MCF 10A (cell line): ENCODE measurements at regions not wholly inside any gene's neighbourhood (a gene's known extent, or its start where the extent isn't known, plus 50 kb on each side); places are given as distances from the start of the nearest gene placed in this dataset.

ENCODE experiments used
- BruUV-seq: library from RNA; stranded (reverse); fragments of 400-500 nt; replicated peaks from 2 replicates; lab custom pipeline; 2021; lab: Mats Ljungman, UMichigan
- CTCF ChIA-PET: fragments of 300-600 bp; sonication (Branson Sonifier 250); formaldehyde crosslinking; extraction: SDS; loops from one replicate; lab custom pipeline; 2021; ENCODE audit warnings: antibody characterized with exemption, inconsistent platforms; lab: Yijun Ruan, JAX
- POLR2A ChIA-PET: fragments of 300-600, 350-650 bp; sonication (Branson Sonifier 250); formaldehyde crosslinking; extraction: SDS; loops from one replicate; lab custom pipeline; 2020; ENCODE audit warnings: antibody characterized with exemption, inconsistent platforms; lab: Yijun Ruan, JAX
- DNase-seq: peaks from one replicate; pipeline ENCODE4 v3.0.0-alpha.2; 2018; ENCODE audit not compliant: unreplicated experiment
- H3K27ac Mint-ChIP-seq: one replicate; pipeline ENCODE4 v1.8.0; 2022; ENCODE audit warnings: mild to moderate bottlenecking, low read depth, mixed read lengths; ENCODE audit not compliant: unreplicated experiment
- H3K27me3 Mint-ChIP-seq: one replicate; pipeline ENCODE4 v1.8.0; 2022; ENCODE audit warnings: mixed read lengths; ENCODE audit not compliant: insufficient read depth, unreplicated experiment
- H3K36me3 Mint-ChIP-seq: one replicate; pipeline ENCODE4 v1.8.0; 2022; ENCODE audit warnings: mild to moderate bottlenecking, moderate library complexity, mixed read lengths; ENCODE audit not compliant: insufficient read depth, unreplicated experiment
- H3K4me1 Mint-ChIP-seq: one replicate; pipeline ENCODE4 v1.8.0; 2022; ENCODE audit warnings: mixed read lengths; ENCODE audit not compliant: insufficient read depth, unreplicated experiment
- H3K4me3 Mint-ChIP-seq: one replicate; pipeline ENCODE4 v1.8.0; 2022; ENCODE audit warnings: mild to moderate bottlenecking, moderate library complexity, mixed read lengths; ENCODE audit not compliant: unreplicated experiment
- H3K9me3 Mint-ChIP-seq: one replicate; pipeline ENCODE4 v1.8.0; 2022; ENCODE audit warnings: mixed read lengths; ENCODE audit not compliant: unreplicated experiment
- intact Hi-C: fragments of 100-400 bp; cut with micrococcal nuclease; formaldehyde crosslinking; loops from 2 replicates; pipeline ENCODE4 v1.14.1; 2022
- TF ChIP-seq, protein P1 (sequence below): fragments of 200-600 bp; IDR thresholded peaks from one replicate; pipeline ENCODE4 v1.8.0; 2022; ENCODE audit warnings: antibody characterized with exemption, mild to moderate bottlenecking; ENCODE audit not compliant: unreplicated experiment

DNA sequence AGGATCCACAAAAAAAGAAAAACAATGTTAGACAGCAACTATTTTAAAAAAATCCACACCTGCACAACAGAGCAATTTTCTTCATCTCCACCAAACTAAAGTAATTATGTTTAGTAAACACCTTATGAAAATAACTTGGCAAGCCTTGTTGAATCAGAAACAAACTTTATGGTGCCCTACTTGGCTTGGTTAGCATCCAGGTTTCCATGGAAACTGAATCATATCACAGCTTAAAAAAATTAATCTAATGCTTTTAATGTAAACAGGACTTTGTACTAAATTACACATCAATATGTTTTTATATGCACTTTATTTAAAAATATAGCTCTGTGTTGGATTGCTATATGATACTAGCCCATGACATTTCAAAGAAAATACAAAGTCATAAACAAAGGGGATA is 1882.4 kb downstream of the SUCLG1 start:
- ChIA-PET POLR2A (no interaction called here), CTCF (interaction anchor here (0.6 kb wide), 1 partner anchor 43 kb away, joined by 3 read pairs; no protein-coding TSS in a partner anchor)
- Mint-ChIP-seq H3K4me1 (no peaks in the 10 kb centered on the region), H3K4me3 (no peak overlapping the region), H3K27ac (no peak overlapping the region), H3K9me3 (no peaks in the 10 kb centered on the region), H3K27me3 (no peaks in the 10 kb centered on the region), H3K36me3 (no peaks in the 10 kb centered on the region)
- TF ChIP-seq, protein P1, sequence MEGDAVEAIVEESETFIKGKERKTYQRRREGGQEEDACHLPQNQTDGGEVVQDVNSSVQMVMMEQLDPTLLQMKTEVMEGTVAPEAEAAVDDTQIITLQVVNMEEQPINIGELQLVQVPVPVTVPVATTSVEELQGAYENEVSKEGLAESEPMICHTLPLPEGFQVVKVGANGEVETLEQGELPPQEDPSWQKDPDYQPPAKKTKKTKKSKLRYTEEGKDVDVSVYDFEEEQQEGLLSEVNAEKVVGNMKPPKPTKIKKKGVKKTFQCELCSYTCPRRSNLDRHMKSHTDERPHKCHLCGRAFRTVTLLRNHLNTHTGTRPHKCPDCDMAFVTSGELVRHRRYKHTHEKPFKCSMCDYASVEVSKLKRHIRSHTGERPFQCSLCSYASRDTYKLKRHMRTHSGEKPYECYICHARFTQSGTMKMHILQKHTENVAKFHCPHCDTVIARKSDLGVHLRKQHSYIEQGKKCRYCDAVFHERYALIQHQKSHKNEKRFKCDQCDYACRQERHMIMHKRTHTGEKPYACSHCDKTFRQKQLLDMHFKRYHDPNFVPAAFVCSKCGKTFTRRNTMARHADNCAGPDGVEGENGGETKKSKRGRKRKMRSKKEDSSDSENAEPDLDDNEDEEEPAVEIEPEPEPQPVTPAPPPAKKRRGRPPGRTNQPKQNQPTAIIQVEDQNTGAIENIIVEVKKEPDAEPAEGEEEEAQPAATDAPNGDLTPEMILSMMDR, result no peak
- intact Hi-C loops, result no loop called here
- DNase-seq, result no peak
- BruUV-seq, result no TSS peak

DNA sequence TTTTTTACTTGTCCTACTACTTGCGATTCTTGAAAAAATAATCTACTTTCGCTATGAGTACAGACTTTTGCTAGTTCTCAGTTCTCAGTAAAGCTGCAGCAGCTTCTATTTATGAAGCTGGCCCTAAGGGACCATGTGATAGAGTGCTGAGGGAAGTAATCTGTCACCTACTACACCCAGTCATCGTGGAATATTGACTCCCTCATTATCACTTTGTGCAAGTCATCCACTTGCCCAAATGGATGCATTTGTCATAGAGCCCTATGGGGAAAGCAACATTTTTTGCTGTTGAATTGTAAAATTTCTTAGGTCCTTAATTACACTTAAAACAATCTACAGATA is 1919.8 kb downstream of the SUCLG1 start:
- Mint-ChIP-seq H3K27me3 (no peaks in the 10 kb centered on the region), H3K4me1 (no peaks in the 10 kb centered on the region), H3K9me3 (peaks cover 7% of the 10 kb centered on the region), H3K27ac (no peak overlapping the region), H3K4me3 (no peak overlapping the region), H3K36me3 (no peaks in the 10 kb centered on the region)
- CTCF ChIA-PET, result no interaction called here
- TF ChIP-seq, protein P1, result no peak
- DNase-seq, result no peak
- BruUV-seq, result no TSS peak
- intact Hi-C loops, result no loop called here
- POLR2A ChIA-PET, result interaction anchor here (0.7 kb wide), 1 partner anchor 22 kb away, joined by 3 read pairs; no protein-coding TSS in a partner anchor

- ChIA-PET CTCF (no interaction called here), POLR2A (interaction anchor here (0.7 kb wide), 1 partner anchor 23 kb away, joined by 3 read pairs; no protein-coding TSS in a partner anchor)
- TF ChIP-seq, protein P1, result no peak
- H3K4me1 Mint-ChIP-seq, result no peaks in the 10 kb centered on the region
- H3K36me3 Mint-ChIP-seq, result no peaks in the 10 kb centered on the region
- H3K27me3 Mint-ChIP-seq, result no peaks in the 10 kb centered on the region
- H3K27ac Mint-ChIP-seq, result no peak overlapping the region
- H3K4me3 Mint-ChIP-seq, result no peak overlapping the region
- intact Hi-C loops, result no loop called here
- no peak for DNase-seq
- peaks cover 7% of the 10 kb centered on the region for H3K9me3 Mint-ChIP-seq
- no TSS peak for BruUV-seq
Observed at GRCh38 chr2:82538590-82539279, 1920.3 kb downstream of the SUCLG1 start.

GRCh38 chr2:82528288-82528687 is 1930.8 kb downstream of the SUCLG1 start:
- intact Hi-C loops, result no loop called here

More at GRCh38 chr2:82528288-82528687, 1930.8 kb downstream of the SUCLG1 start:
- no peaks in the 10 kb centered on the region for H3K27me3 Mint-ChIP-seq
- ChIA-PET CTCF (no interaction called here), POLR2A (no interaction called here)
- no peaks in the 10 kb centered on the region for H3K4me1 Mint-ChIP-seq
- TF ChIP-seq, protein P1, result no peak
- no TSS peak for BruUV-seq
- H3K27ac Mint-ChIP-seq, result no peak overlapping the region
- no peak for DNase-seq
- peaks cover 18% of the 10 kb centered on the region for H3K9me3 Mint-ChIP-seq
- H3K36me3 Mint-ChIP-seq, result peaks cover 6% of the 10 kb centered on the region
- H3K4me3 Mint-ChIP-seq, result no peak overlapping the region
